ENCODE measurements at regions not wholly inside any gene's neighbourhood (a gene's known extent, or its start where the extent isn't known, plus 50 kb on each side); places are given as distances from the start of the nearest gene placed in this dataset.

- intact Hi-C loops (cut with DNase I): no loop called here
- no peaks in the 10 kb centered on the region for H3K36me3 ChIP-seq
- no peaks in the 10 kb centered on the region for H3K27me3 ChIP-seq
- DNase-seq (no peak), ATAC-seq (no peak)
- H3K4me3 ChIP-seq: no peak overlapping the region
- no peaks in the 10 kb centered on the region for H3K9me3 ChIP-seq
- no peak overlapping the region for H3K27ac ChIP-seq
- TF ChIP-seq CTCF (IDR thresholded peaks at IDR 0.05): no peak
- H3K4me1 ChIP-seq: no peaks in the 10 kb centered on the region
Measured at GRCh38 chr2:139055202-139055601, 275.0 kb upstream of the NXPH2 start.

- H3K9me3 ChIP-seq: peaks cover 0 to 4% of the 10 kb centered on the region in 2 donors
- no peak overlapping the region for H3K4me3 ChIP-seq
- no peak for DNase-seq
- no peaks in the 10 kb centered on the region for H3K4me1 ChIP-seq
- no peak overlapping the region for H3K27ac ChIP-seq
- no peak for TF ChIP-seq CTCF (IDR thresholded peaks at IDR 0.05)
- intact Hi-C loops (cut with DNase I): no loop called here
- no peaks in the 10 kb centered on the region for H3K27me3 ChIP-seq
- no peak for ATAC-seq
- H3K36me3 ChIP-seq: no peaks in the 10 kb centered on the region
Measured at GRCh38 chr2:139048017-139048416, 267.8 kb upstream of the NXPH2 start.

GRCh38 chr2:139045524-139045923 is 265.3 kb upstream of the NXPH2 start:
- DNase-seq (no peak), ATAC-seq (no peak)
- Histone ChIP-seq H3K4me3 (no peak overlapping the region), H3K9me3 (peaks cover 0 to 4% of the 10 kb centered on the region in 2 donors), H3K27ac (no peak overlapping the region), H3K27me3 (no peaks in the 10 kb centered on the region), H3K4me1 (no peaks in the 10 kb centered on the region), H3K36me3 (no peaks in the 10 kb centered on the region)
- TF ChIP-seq CTCF (IDR thresholded peaks at IDR 0.05): no peak
- intact Hi-C loops (cut with DNase I): no loop called here

- H3K36me3 ChIP-seq: no peaks in the 10 kb centered on the region
- no peaks in the 10 kb centered on the region for H3K9me3 ChIP-seq
- DNase-seq: no peak
- H3K4me3 ChIP-seq: no peak overlapping the region
- ATAC-seq: no peak
- no peak for TF ChIP-seq CTCF (IDR thresholded peaks at IDR 0.05)
- intact Hi-C loops (cut with DNase I): no loop called here
- no peaks in the 10 kb centered on the region for H3K4me1 ChIP-seq
- no peaks in the 10 kb centered on the region for H3K27me3 ChIP-seq
- H3K27ac ChIP-seq: no peak overlapping the region
Measured at GRCh38 chr2:139034064-139034463, 253.9 kb upstream of the NXPH2 start.

GRCh38 chr2:139033300-139033699 is 253.1 kb upstream of the NXPH2 start:
- ATAC-seq (no peak), DNase-seq (peak in 1 of 4 donors; percentile 29)
- intact Hi-C loops (cut with DNase I): no loop called here
- Histone ChIP-seq H3K4me1 (no peaks in the 10 kb centered on the region), H3K9me3 (no peaks in the 10 kb centered on the region), H3K27ac (no peak overlapping the region), H3K27me3 (no peaks in the 10 kb centered on the region), H3K4me3 (no peak overlapping the region), H3K36me3 (no peaks in the 10 kb centered on the region)
- TF ChIP-seq CTCF (IDR thresholded peaks at IDR 0.05): no peak
